Astrocyte (in vitro differentiated cells and primary cell): ENCODE measurements at regions not wholly inside any gene's neighbourhood (a gene's known extent, or its start where the extent isn't known, plus 50 kb on each side); places are given as distances from the start of the nearest gene placed in this dataset.

ENCODE experiments used
- DNase-seq: peaks from one replicate; pipeline ENCODE4 v3.0.0-alpha.2; 2010; ENCODE audit warnings: low read depth
- FAIRE-seq: peaks from 2 replicates; lab custom pipeline; 2011; peaks lifted over from hg19 to GRCh38; lab: Jason Lieb, UNC
- H2AFZ ChIP-seq: 2 replicates; pipeline ENCODE4 v1.6.0; 2012; ENCODE audit warnings: low read depth, low read length, inconsistent platforms
- H3K27ac ChIP-seq: 2 replicates; pipeline ENCODE4 v1.5.1; 2011; ENCODE audit warnings: low read depth, low read length, inconsistent platforms
- H3K27me3 ChIP-seq: 2 replicates; pipeline ENCODE4 v1.6.0; 2011; ENCODE audit warnings: low read length, inconsistent platforms; ENCODE audit not compliant: insufficient read depth
- H3K36me3 ChIP-seq: 2 replicates; pipeline ENCODE4 v1.5.1; 2011; ENCODE audit warnings: low read length, inconsistent platforms; ENCODE audit not compliant: insufficient read depth
- H3K4me1 ChIP-seq: 2 replicates; pipeline ENCODE4 v1.5.1; 2011; ENCODE audit warnings: low read length, inconsistent platforms; ENCODE audit not compliant: insufficient read depth
- H3K4me2 ChIP-seq: 2 replicates; pipeline ENCODE4 v1.6.0; 2012; ENCODE audit warnings: low read length, inconsistent platforms
- H3K4me3 ChIP-seq: 2 replicates; pipeline ENCODE4 v1.5.1; 2011; ENCODE audit warnings: low read depth, mild to moderate bottlenecking, low read length, inconsistent platforms; ENCODE audit not compliant: insufficient read depth
- H3K79me2 ChIP-seq: 2 replicates; pipeline ENCODE4 v1.6.0; 2012; ENCODE audit warnings: mild to moderate bottlenecking, low read length, inconsistent platforms; ENCODE audit not compliant: insufficient read depth
- H3K9ac ChIP-seq: 2 replicates; pipeline ENCODE4 v1.6.0; 2012; ENCODE audit warnings: mild to moderate bottlenecking, low read length, inconsistent platforms
- H3K9me3 ChIP-seq: 2 replicates; pipeline ENCODE4 v1.5.1; 2012; ENCODE audit warnings: low read depth, mild to moderate bottlenecking, low read length, inconsistent platforms; ENCODE audit not compliant: insufficient read depth
- H4K20me1 ChIP-seq: 2 replicates; pipeline ENCODE4 v1.6.0; 2012; ENCODE audit warnings: low read length, inconsistent platforms; ENCODE audit not compliant: insufficient read depth
- H3K27ac Mint-ChIP-seq: one replicate; pipeline ENCODE4 v1.8.0; 2021; ENCODE audit warnings: mild to moderate bottlenecking, mixed read lengths; ENCODE audit not compliant: unreplicated experiment
- H3K27me3 Mint-ChIP-seq: one replicate; pipeline ENCODE4 v1.8.0; 2021; ENCODE audit warnings: low read depth, mixed read lengths; ENCODE audit not compliant: unreplicated experiment
- H3K36me3 Mint-ChIP-seq: one replicate; pipeline ENCODE4 v1.8.0; 2021; ENCODE audit warnings: low read depth, mixed read lengths; ENCODE audit not compliant: unreplicated experiment
- H3K4me1 Mint-ChIP-seq: one replicate; pipeline ENCODE4 v1.8.0; 2021; ENCODE audit warnings: low read depth, mixed read lengths; ENCODE audit not compliant: unreplicated experiment
- H3K4me3 Mint-ChIP-seq: one replicate; pipeline ENCODE4 v1.8.0; 2021; ENCODE audit warnings: mild to moderate bottlenecking, moderate library complexity, mixed read lengths; ENCODE audit not compliant: unreplicated experiment
- H3K9me3 Mint-ChIP-seq: one replicate; pipeline ENCODE4 v1.8.0; 2021; ENCODE audit warnings: mild to moderate bottlenecking, mixed read lengths; ENCODE audit not compliant: unreplicated experiment
- EZH2 ChIP-seq: IDR thresholded peaks from 2 replicates; pipeline ENCODE4 v1.6.1; 2012; ENCODE audit warnings: mild to moderate bottlenecking, low read length, inconsistent platforms; ENCODE audit not compliant: insufficient read depth
- TF ChIP-seq, protein P1 (sequence below): IDR thresholded peaks from 2 replicates; pipeline ENCODE4 v1.5.1; 2011; ENCODE audit warnings: low read depth, mild to moderate bottlenecking, inconsistent platforms, low read length, moderate library complexity; ENCODE audit not compliant: insufficient read depth

DNA sequence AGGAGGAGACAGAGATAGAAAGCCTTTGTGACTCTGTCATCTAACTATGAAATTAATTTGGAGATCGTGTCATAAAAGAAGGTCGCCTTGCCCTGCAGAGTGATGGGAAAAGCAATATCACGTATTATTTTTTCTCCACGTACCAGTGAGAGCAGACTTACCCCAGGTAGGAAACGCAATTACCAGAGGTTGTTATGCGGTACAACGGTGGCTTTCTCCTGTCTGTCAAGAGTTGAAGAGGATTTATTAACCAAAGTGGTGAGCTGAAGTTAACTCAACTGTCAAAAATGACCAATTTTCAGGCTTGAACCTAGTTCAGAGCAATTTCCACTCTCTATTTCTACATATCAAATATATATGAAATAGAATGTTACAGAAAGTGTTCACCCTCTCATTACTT, 282.6 kb upstream of the PFKP start:
- TF ChIP-seq, protein P1, sequence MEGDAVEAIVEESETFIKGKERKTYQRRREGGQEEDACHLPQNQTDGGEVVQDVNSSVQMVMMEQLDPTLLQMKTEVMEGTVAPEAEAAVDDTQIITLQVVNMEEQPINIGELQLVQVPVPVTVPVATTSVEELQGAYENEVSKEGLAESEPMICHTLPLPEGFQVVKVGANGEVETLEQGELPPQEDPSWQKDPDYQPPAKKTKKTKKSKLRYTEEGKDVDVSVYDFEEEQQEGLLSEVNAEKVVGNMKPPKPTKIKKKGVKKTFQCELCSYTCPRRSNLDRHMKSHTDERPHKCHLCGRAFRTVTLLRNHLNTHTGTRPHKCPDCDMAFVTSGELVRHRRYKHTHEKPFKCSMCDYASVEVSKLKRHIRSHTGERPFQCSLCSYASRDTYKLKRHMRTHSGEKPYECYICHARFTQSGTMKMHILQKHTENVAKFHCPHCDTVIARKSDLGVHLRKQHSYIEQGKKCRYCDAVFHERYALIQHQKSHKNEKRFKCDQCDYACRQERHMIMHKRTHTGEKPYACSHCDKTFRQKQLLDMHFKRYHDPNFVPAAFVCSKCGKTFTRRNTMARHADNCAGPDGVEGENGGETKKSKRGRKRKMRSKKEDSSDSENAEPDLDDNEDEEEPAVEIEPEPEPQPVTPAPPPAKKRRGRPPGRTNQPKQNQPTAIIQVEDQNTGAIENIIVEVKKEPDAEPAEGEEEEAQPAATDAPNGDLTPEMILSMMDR = no peak
- no peaks in the 10 kb centered on the region for H3K36me3 Mint-ChIP-seq

GRCh38 chr10:2782950-2783349, 284.4 kb upstream of the PFKP start:
- no peak overlapping the region for H3K4me3 Mint-ChIP-seq
- Histone ChIP-seq H3K27ac (no peak overlapping the region), H3K36me3 (no peaks in the 10 kb centered on the region), H3K27me3 (no peaks in the 10 kb centered on the region), H4K20me1 (no peaks in the 10 kb centered on the region), H3K4me3 (no peak overlapping the region), H3K9me3 (peaks cover 2% of the 10 kb centered on the region), H3K79me2 (no peaks in the 10 kb centered on the region), H2AFZ (no peak overlapping the region), H3K4me2 (no peak overlapping the region), H3K4me1 (no peaks in the 10 kb centered on the region), H3K9ac (no peak overlapping the region)
- no peaks in the 10 kb centered on the region for H3K36me3 Mint-ChIP-seq
- H3K27me3 Mint-ChIP-seq = peaks cover 14% of the 10 kb centered on the region
- TF ChIP-seq EZH2 = no peak
- TF ChIP-seq, protein P1 = no peak
- H3K27ac Mint-ChIP-seq = no peak overlapping the region
- H3K9me3 Mint-ChIP-seq = no peaks in the 10 kb centered on the region
- DNase-seq = no peak
- FAIRE-seq = no peak
- H3K4me1 Mint-ChIP-seq = no peaks in the 10 kb centered on the region

More for the DNA sequence above, 282.6 kb upstream of the PFKP start:
- H4K20me1 ChIP-seq = no peaks in the 10 kb centered on the region
- H3K9me3 ChIP-seq = peaks cover 2% of the 10 kb centered on the region
- no peak overlapping the region for H3K4me2 ChIP-seq
- DNase-seq (no peak), FAIRE-seq (no peak)
- Mint-ChIP-seq H3K4me3 (no peak overlapping the region), H3K27me3 (peaks cover 20% of the 10 kb centered on the region), H3K9me3 (no peaks in the 10 kb centered on the region), H3K4me1 (no peaks in the 10 kb centered on the region), H3K27ac (no peak overlapping the region)
- no peak overlapping the region for H3K9ac ChIP-seq
- H3K4me1 ChIP-seq = no peaks in the 10 kb centered on the region
- no peak overlapping the region for H2AFZ ChIP-seq
- no peaks in the 10 kb centered on the region for H3K27me3 ChIP-seq
- H3K4me3 ChIP-seq = no peak overlapping the region
- no peaks in the 10 kb centered on the region for H3K79me2 ChIP-seq
- H3K36me3 ChIP-seq = no peaks in the 10 kb centered on the region
- no peak overlapping the region for H3K27ac ChIP-seq

DNA sequence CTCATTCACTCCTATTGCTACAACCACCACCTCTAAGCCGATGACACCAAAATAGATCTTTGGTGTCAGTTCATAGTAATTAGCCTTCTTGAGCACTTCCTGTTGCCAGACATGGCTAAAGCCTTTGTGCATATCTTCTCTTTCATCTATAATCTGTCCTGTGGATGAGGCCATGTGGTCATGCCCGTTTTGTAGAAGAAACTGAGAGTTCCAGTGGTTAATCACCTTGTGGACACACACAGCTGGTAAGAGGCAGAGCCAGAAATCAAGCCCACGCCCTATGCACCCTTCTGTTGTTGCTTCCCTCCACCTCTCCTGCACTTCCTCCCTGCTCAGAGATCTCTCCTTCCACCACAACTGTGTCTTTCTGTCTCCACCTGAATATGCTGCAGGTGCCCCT, 285.1 kb upstream of the PFKP start:
- no peaks in the 10 kb centered on the region for H3K9me3 Mint-ChIP-seq
- Histone ChIP-seq H3K9me3 (peaks cover 2% of the 10 kb centered on the region), H3K4me3 (no peak overlapping the region), H3K79me2 (no peaks in the 10 kb centered on the region), H3K27ac (no peak overlapping the region), H3K36me3 (no peaks in the 10 kb centered on the region), H4K20me1 (no peaks in the 10 kb centered on the region), H3K4me2 (no peak overlapping the region), H3K9ac (no peak overlapping the region), H2AFZ (no peak overlapping the region), H3K27me3 (no peaks in the 10 kb centered on the region), H3K4me1 (no peaks in the 10 kb centered on the region)
- H3K27ac Mint-ChIP-seq = no peak overlapping the region
- no peaks in the 10 kb centered on the region for H3K36me3 Mint-ChIP-seq
- no peak for FAIRE-seq
- H3K4me1 Mint-ChIP-seq = no peaks in the 10 kb centered on the region
- H3K4me3 Mint-ChIP-seq = no peak overlapping the region
- peaks cover 11% of the 10 kb centered on the region for H3K27me3 Mint-ChIP-seq
- DNase-seq = no peak
- TF ChIP-seq, protein P1 = no peak
- no peak for TF ChIP-seq EZH2
